ENCODE measurements at regions not wholly inside any gene's neighbourhood (a gene's known extent, or its start where the extent isn't known, plus 50 kb on each side); places are given as distances from the start of the nearest gene placed in this dataset.

DNA sequence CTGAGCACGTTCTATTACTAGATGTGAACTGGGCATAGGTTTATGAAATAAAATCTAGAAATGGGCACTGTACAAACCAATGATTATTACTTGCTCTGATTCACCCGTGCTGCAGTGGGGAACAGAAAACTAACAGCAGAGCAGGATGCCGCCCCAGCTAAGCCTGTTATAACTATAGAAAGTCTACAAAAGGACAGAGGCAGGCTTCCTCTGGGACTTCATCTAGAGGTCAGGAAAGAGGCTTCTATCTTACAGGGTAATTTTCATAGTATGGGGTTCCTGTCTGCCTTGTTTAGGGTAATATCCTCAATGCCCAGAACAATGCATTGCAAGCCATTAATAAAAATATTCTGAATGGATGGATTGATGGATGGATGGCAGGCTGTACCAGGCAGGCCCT is 177.0 kb upstream of the TBL1XR1 start (continued):
- TF ChIP-seq, protein P1, sequence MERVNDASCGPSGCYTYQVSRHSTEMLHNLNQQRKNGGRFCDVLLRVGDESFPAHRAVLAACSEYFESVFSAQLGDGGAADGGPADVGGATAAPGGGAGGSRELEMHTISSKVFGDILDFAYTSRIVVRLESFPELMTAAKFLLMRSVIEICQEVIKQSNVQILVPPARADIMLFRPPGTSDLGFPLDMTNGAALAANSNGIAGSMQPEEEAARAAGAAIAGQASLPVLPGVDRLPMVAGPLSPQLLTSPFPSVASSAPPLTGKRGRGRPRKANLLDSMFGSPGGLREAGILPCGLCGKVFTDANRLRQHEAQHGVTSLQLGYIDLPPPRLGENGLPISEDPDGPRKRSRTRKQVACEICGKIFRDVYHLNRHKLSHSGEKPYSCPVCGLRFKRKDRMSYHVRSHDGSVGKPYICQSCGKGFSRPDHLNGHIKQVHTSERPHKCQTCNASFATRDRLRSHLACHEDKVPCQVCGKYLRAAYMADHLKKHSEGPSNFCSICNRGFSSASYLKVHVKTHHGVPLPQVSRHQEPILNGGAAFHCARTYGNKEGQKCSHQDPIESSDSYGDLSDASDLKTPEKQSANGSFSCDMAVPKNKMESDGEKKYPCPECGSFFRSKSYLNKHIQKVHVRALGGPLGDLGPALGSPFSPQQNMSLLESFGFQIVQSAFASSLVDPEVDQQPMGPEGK (CRISPR knock-in tag; IDR thresholded peaks at IDR 0.05; ENCODE audit: borderline replicate concordance): no peak
- TF ChIP-seq CSDC2 (CRISPR knock-in tag; IDR thresholded peaks at IDR 0.05) (no peak), ISL1 (CRISPR knock-in tag; IDR thresholded peaks at IDR 0.05) (no peak), PPARA (CRISPR knock-in tag; IDR thresholded peaks at IDR 0.05; ENCODE audit: borderline replicate concordance) (no peak), SNAI2 (CRISPR knock-in tag; IDR thresholded peaks at IDR 0.05) (no peak), ZFP3 (CRISPR knock-in tag; IDR thresholded peaks at IDR 0.05) (no peak)

DNA sequence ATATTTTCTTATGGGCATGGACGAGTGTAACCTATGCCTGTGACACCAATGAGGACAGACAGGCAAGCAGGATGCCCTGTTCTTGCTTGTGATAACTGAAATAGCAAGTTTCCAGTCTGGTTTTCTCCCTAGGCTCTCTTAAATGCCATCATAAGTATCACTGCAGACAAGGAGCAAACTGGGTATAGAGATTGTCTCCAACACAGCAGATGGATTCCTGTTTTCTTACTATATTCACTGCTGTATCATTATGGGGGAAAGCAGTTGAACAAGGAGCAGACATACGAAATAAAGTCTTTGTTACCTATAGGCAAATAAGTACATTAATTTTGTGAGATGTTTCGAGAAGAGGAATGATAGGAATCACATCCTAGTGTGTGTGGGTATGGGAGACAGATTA is 178.0 kb upstream of the TBL1XR1 start:
- ATAC-seq: no peak
- TF ChIP-seq, protein P1 (CRISPR knock-in tag; IDR thresholded peaks at IDR 0.05; ENCODE audit: borderline replicate concordance): no peak
- no peak for TF ChIP-seq ZNF70 (CRISPR knock-in tag; IDR thresholded peaks at IDR 0.05)
- TF ChIP-seq ZC3H10 (CRISPR knock-in tag; IDR thresholded peaks at IDR 0.05): no peak
- TF ChIP-seq BACH2 (CRISPR knock-in tag; IDR thresholded peaks at IDR 0.05; ENCODE audit: borderline replicate concordance): no peak
- TF ChIP-seq TOX (CRISPR knock-in tag; IDR thresholded peaks at IDR 0.05; ENCODE audit: borderline replicate concordance): no peak
- TF ChIP-seq ARNTL (CRISPR knock-in tag; IDR thresholded peaks at IDR 0.05; ENCODE audit: borderline replicate concordance, low read depth): no peak
- TF ChIP-seq ISL1 (CRISPR knock-in tag; IDR thresholded peaks at IDR 0.05): no peak
- no peak for TF ChIP-seq PPARA (CRISPR knock-in tag; IDR thresholded peaks at IDR 0.05; ENCODE audit: borderline replicate concordance)
- no peak for TF ChIP-seq SNAI2 (CRISPR knock-in tag; IDR thresholded peaks at IDR 0.05)
- TF ChIP-seq ZFP3 (CRISPR knock-in tag; IDR thresholded peaks at IDR 0.05): no peak
- TF ChIP-seq ZNF8 (CRISPR knock-in tag; IDR thresholded peaks at IDR 0.05): no peak
- TF ChIP-seq GLIS3 (CRISPR knock-in tag; IDR thresholded peaks at IDR 0.05): no peak
- TF ChIP-seq ESRRG (CRISPR knock-in tag; IDR thresholded peaks at IDR 0.05): no peak
- no peak for TF ChIP-seq OSR1 (CRISPR knock-in tag; IDR thresholded peaks at IDR 0.05)
- no peak for TF ChIP-seq ZFP30 (CRISPR knock-in tag; IDR thresholded peaks at IDR 0.05)

DNA sequence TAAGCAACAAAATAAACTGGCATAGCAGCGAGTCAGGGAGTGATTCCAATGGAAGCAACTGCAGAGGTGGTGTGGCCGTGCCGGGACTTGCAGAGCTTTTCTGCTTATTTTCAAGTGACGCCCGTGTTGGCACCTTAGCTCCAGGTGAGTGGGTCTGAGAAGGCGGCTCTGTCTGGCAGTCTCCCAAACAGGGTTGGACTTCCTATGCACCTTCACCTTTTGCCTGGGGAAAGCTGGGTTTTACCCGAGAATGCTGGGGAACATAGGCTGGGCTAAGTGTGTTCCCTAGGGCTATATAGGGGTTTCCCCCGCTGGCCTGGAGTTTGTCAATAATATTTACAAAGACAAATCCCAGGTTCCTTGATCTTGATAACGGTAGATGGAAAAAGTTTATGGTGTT is 179.9 kb upstream of the TBL1XR1 start:
- TF ChIP-seq ARNTL (CRISPR knock-in tag; IDR thresholded peaks at IDR 0.05; ENCODE audit: borderline replicate concordance, low read depth) (no peak), TCF4 (CRISPR knock-in tag; IDR thresholded peaks at IDR 0.05; ENCODE audit: borderline replicate concordance) (no peak), ZNF565 (CRISPR knock-in tag; conservative IDR thresholded peaks at IDR 0.05; ENCODE audit: low read depth) (no peak), ZC3H10 (CRISPR knock-in tag; IDR thresholded peaks at IDR 0.05) (no peak), PPARA (CRISPR knock-in tag; IDR thresholded peaks at IDR 0.05; ENCODE audit: borderline replicate concordance) (no peak), ZFP3 (CRISPR knock-in tag; IDR thresholded peaks at IDR 0.05) (no peak), TOX (CRISPR knock-in tag; IDR thresholded peaks at IDR 0.05; ENCODE audit: borderline replicate concordance) (no peak), ESRRG (CRISPR knock-in tag; IDR thresholded peaks at IDR 0.05) (no peak), BACH2 (CRISPR knock-in tag; IDR thresholded peaks at IDR 0.05; ENCODE audit: borderline replicate concordance) (no peak)
- TF ChIP-seq, protein P2, sequence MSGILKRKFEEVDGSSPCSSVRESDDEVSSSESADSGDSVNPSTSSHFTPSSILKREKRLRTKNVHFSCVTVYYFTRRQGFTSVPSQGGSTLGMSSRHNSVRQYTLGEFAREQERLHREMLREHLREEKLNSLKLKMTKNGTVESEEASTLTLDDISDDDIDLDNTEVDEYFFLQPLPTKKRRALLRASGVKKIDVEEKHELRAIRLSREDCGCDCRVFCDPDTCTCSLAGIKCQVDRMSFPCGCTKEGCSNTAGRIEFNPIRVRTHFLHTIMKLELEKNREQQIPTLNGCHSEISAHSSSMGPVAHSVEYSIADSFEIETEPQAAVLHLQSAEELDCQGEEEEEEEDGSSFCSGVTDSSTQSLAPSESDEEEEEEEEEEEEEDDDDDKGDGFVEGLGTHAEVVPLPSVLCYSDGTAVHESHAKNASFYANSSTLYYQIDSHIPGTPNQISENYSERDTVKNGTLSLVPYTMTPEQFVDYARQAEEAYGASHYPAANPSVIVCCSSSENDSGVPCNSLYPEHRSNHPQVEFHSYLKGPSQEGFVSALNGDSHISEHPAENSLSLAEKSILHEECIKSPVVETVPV (CRISPR knock-in tag; IDR thresholded peaks at IDR 0.05): no peak
- TF ChIP-seq, protein P3, sequence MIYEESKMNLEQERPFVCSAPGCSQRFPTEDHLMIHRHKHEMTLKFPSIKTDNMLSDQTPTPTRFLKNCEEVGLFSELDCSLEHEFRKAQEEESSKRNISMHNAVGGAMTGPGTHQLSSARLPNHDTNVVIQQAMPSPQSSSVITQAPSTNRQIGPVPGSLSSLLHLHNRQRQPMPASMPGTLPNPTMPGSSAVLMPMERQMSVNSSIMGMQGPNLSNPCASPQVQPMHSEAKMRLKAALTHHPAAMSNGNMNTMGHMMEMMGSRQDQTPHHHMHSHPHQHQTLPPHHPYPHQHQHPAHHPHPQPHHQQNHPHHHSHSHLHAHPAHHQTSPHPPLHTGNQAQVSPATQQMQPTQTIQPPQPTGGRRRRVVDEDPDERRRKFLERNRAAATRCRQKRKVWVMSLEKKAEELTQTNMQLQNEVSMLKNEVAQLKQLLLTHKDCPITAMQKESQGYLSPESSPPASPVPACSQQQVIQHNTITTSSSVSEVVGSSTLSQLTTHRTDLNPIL (CRISPR knock-in tag; IDR thresholded peaks at IDR 0.05; ENCODE audit: low read depth): no peak
- ATAC-seq: no peak

DNA sequence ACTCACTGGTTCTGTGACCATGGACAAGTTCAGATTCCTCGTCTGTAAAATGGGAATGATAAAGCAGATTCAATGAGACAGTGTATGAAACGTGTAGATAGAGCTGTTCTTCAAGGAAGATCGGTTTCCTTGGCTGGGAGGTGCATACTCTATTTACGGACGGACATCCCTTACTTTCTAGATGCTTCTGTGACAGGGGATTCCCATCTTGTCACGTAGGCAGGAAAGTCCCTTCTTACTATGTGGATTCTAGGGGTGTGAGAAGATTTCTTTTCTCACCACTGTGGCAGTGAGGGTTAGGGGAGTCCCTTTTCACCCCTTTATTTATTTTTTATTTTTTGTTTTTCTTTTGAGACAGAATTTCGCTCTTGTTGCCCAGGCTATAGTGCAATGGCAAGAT is 180.9 kb upstream of the TBL1XR1 start:
- no peak for TF ChIP-seq ZFP30 (CRISPR knock-in tag; IDR thresholded peaks at IDR 0.05)
- ATAC-seq: no peak

DNA sequence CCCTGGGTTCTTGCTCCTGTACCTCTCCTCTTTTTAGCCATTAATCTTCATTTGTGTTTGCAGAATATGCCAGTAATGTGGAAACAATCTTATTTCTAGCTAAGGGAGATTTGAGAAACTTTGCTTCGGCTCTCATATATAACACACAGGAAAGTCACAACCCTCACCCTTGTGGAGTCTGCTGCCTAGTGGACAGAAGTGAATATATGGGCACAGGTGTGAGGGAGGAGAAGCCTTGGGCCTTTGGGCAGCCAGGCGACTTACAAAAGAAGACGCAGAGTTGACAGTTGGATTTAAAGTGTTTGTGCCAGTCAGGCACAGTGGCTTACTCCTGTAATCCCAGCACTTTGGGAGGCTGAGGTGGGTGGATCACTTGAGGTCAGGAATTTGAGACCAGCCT is 181.8 kb upstream of the TBL1XR1 start:
- no peak for ATAC-seq
- TF ChIP-seq ZNF70 (CRISPR knock-in tag; IDR thresholded peaks at IDR 0.05): no peak
- no peak for TF ChIP-seq BACH2 (CRISPR knock-in tag; IDR thresholded peaks at IDR 0.05; ENCODE audit: borderline replicate concordance)
- TF ChIP-seq CSDC2 (CRISPR knock-in tag; IDR thresholded peaks at IDR 0.05): no peak
- TF ChIP-seq PPARA (CRISPR knock-in tag; IDR thresholded peaks at IDR 0.05; ENCODE audit: borderline replicate concordance): no peak
- TF ChIP-seq, protein P2 (CRISPR knock-in tag; IDR thresholded peaks at IDR 0.05): no peak
- TF ChIP-seq ISL1 (CRISPR knock-in tag; IDR thresholded peaks at IDR 0.05): no peak
- TF ChIP-seq TCF4 (CRISPR knock-in tag; IDR thresholded peaks at IDR 0.05; ENCODE audit: borderline replicate concordance): no peak
- TF ChIP-seq RARB (CRISPR knock-in tag; IDR thresholded peaks at IDR 0.05): no peak
- no peak for TF ChIP-seq ZFP30 (CRISPR knock-in tag; IDR thresholded peaks at IDR 0.05)
- no peak for TF ChIP-seq ZFP3 (CRISPR knock-in tag; IDR thresholded peaks at IDR 0.05)
- no peak for TF ChIP-seq ZNF8 (CRISPR knock-in tag; IDR thresholded peaks at IDR 0.05)
- TF ChIP-seq OSR1 (CRISPR knock-in tag; IDR thresholded peaks at IDR 0.05): no peak
- TF ChIP-seq ZC3H10 (CRISPR knock-in tag; IDR thresholded peaks at IDR 0.05): no peak

Data from SK-N-SH treated with all-trans-retinoic acid at 6 μM for 48 hours (cell line).